Endothelial cell of umbilical vein (primary cell): ENCODE measurements at regions not wholly inside any gene's neighbourhood (a gene's known extent, or its start where the extent isn't known, plus 50 kb on each side); places are given as distances from the start of the nearest gene placed in this dataset.

Experiments
- BruUV-seq: library from RNA; stranded (reverse); fragments of 400-500 nt; replicated peaks from 2 replicates; lab custom pipeline; 2021; lab: Mats Ljungman, UMichigan
- CTCF ChIA-PET: fragments of 300-600, 350-600 bp; sonication (Branson Sonifier 250); formaldehyde crosslinking; loops from one replicate; lab custom pipeline; 2021; ENCODE audit warnings: antibody characterized with exemption, inconsistent platforms; lab: Charles Lee
- POLR2A ChIA-PET: fragments of 300-600, 350-600 bp; sonication (Branson Sonifier 250); formaldehyde crosslinking; loops from one replicate; lab custom pipeline; 2021; ENCODE audit warnings: antibody characterized with exemption, inconsistent platforms; lab: Charles Lee
- DNase-seq: peaks from one replicate; pipeline ENCODE4 v3.0.0-alpha.2; 2011; ENCODE audit warnings: low read depth, low spot score
- FAIRE-seq: peaks from 2 replicates; lab custom pipeline; 2011; peaks lifted over from hg19 to GRCh38; lab: Jason Lieb, UNC
- H2AFZ ChIP-seq: 2 replicates; pipeline ENCODE4 v1.6.0; 2012; ENCODE audit warnings: low read depth, low read length, control low read depth, inconsistent platforms
- H3K27ac ChIP-seq: 2 replicates; pipeline ENCODE4 v1.5.1; 2011; ENCODE audit warnings: low read depth, mild to moderate bottlenecking, control low read depth, low read length, moderate library complexity; ENCODE audit not compliant: insufficient read depth
- H3K27me3 ChIP-seq, 2 experiments: 2 replicates each; pipeline versions ENCODE4 v1.6.0 to v1.6.1; 2011; ENCODE audit warnings: low read length in 2 of 2, mixed read lengths in 1 of 2; ENCODE audit not compliant: control insufficient read depth in 2 of 2, insufficient read depth in 2 of 2
- H3K36me3 ChIP-seq, 2 experiments: 2 replicates in 1 of 2; 3 replicates in 1 of 2; pipeline ENCODE4 v1.5.1; 2011; ENCODE audit warnings: low read length in 2 of 2, mild to moderate bottlenecking in 1 of 2, moderate library complexity in 1 of 2; ENCODE audit not compliant: control insufficient read depth in 2 of 2, insufficient read depth in 2 of 2; ENCODE audit errors: extremely low read depth in 1 of 2
- H3K4me1 ChIP-seq: 3 replicates; pipeline ENCODE4 v1.5.1; 2011; ENCODE audit warnings: mild to moderate bottlenecking, low read length; ENCODE audit not compliant: control insufficient read depth, insufficient read depth; ENCODE audit errors: extremely low read depth
- H3K4me2 ChIP-seq: 2 replicates; pipeline ENCODE4 v1.6.1; 2011; ENCODE audit warnings: low read length, control low read depth, mixed read lengths; ENCODE audit not compliant: insufficient read depth
- H3K4me3 ChIP-seq, 3 experiments: fragments of 200-600 bp in 1 of 3; sonication (generic), shearing (Covaris generic) in 1 of 3; replicated peaks in 1 of 3; 2 replicates each; pipeline ENCODE4 v1.5.1; 2011 to 2016; ENCODE audit warnings: control low read depth in 3 of 3, low read length in 3 of 3, mild to moderate bottlenecking in 2 of 3, inconsistent platforms in 1 of 3, low read depth in 1 of 3, moderate library complexity in 1 of 3; ENCODE audit not compliant: insufficient read depth in 1 of 3
- H3K79me2 ChIP-seq: 2 replicates; pipeline ENCODE4 v1.6.0; 2012; ENCODE audit warnings: low read length, inconsistent platforms; ENCODE audit not compliant: control insufficient read depth, insufficient read depth
- H3K9ac ChIP-seq: replicated peaks from 2 replicates; pipeline ENCODE3; 2011; ENCODE audit warnings: low read length, control low read depth; ENCODE audit not compliant: insufficient read depth; ENCODE audit errors: extremely low read depth
- H3K9me1 ChIP-seq: replicated peaks from 3 replicates; pipeline ENCODE4 v1.6.0; 2011; ENCODE audit warnings: mild to moderate bottlenecking, low read length; ENCODE audit not compliant: control insufficient read depth, insufficient read depth; ENCODE audit errors: extremely low read depth
- H3K9me3 ChIP-seq: replicated peaks from 2 replicates; pipeline ENCODE4 v1.5.1; 2012; ENCODE audit warnings: low read length, inconsistent platforms; ENCODE audit not compliant: control insufficient read depth, insufficient read depth
- H4K20me1 ChIP-seq: replicated peaks from 2 replicates; pipeline ENCODE3; 2011; ENCODE audit warnings: mild to moderate bottlenecking, low read length; ENCODE audit not compliant: control insufficient read depth, insufficient read depth; ENCODE audit errors: extremely low read depth
- EZH2 ChIP-seq: IDR thresholded peaks from 2 replicates; pipeline ENCODE4 v1.6.1; 2012; ENCODE audit warnings: borderline replicate concordance, low read depth, mild to moderate bottlenecking, moderate library complexity, low read length, inconsistent platforms; ENCODE audit not compliant: severe bottlenecking
- FOS ChIP-seq: IDR thresholded peaks from 2 replicates; pipeline ENCODE4 v1.6.1; 2011; ENCODE audit warnings: mild to moderate bottlenecking, low read length, moderate library complexity, borderline replicate concordance; ENCODE audit not compliant: insufficient read depth
- GATA2 ChIP-seq: IDR thresholded peaks from 2 replicates; pipeline ENCODE4 v1.7.0; 2011; ENCODE audit warnings: low read depth, mild to moderate bottlenecking, moderate library complexity, mixed read lengths, low read length; ENCODE audit not compliant: insufficient read length, insufficient read depth
- JUN ChIP-seq: IDR thresholded peaks from 2 replicates; pipeline ENCODE4 v1.6.1; 2011; ENCODE audit warnings: borderline replicate concordance, low read depth; ENCODE audit not compliant: insufficient read length, insufficient read depth
- MYC ChIP-seq: IDR thresholded peaks from one replicate; pipeline ENCODE4 v1.6.1; 2011; ENCODE audit warnings: mild to moderate bottlenecking, low read depth, low read length
- POLR2A ChIP-seq: IDR thresholded peaks from 2 replicates; pipeline ENCODE4 v1.6.1; 2012; ENCODE audit warnings: low read depth, mild to moderate bottlenecking, control low read depth, low read length
- POLR2AphosphoS5 ChIP-seq: IDR thresholded peaks from 2 replicates; pipeline ENCODE4 v1.6.1; 2012; ENCODE audit warnings: low read depth, mild to moderate bottlenecking, control low read depth, low read length, moderate library complexity; ENCODE audit not compliant: insufficient read depth
- dilution Hi-C: fragments of 300-500 bp; cut with MboI; formaldehyde crosslinking; loops from one replicate; pipeline ENCODE4 v1.15.0; 2019; ENCODE audit warnings: low sequenced_read_pairs; ENCODE audit not compliant: extremely low pct_ligation_motif_present
- intact Hi-C: fragments of 100-400 bp; cut with micrococcal nuclease; formaldehyde crosslinking; loops from one replicate; pipeline ENCODE4 v1.10.0; 2022
- TF ChIP-seq, protein P1 (sequence below), 2 donors: IDR thresholded peaks; 1 replicate in 1 of 2; 2 replicates in 1 of 2; pipeline ENCODE4 v1.5.1; 2011; ENCODE audit warnings: low read length in 2 of 2, mild to moderate bottlenecking in 2 of 2, moderate library complexity in 2 of 2, control low read depth in 1 of 2, inconsistent platforms in 1 of 2, low read depth in 1 of 2; ENCODE audit not compliant: insufficient read depth in 1 of 2; ENCODE audit errors: extremely low read depth in 1 of 2
- TF ChIP-seq, protein P2 (sequence below): IDR thresholded peaks from 2 replicates; pipeline ENCODE4 v1.6.1; 2011; ENCODE audit not compliant: insufficient read depth, insufficient read length

GRCh38 chr5:36491856-36492255 lies 114.5 kb upstream of the SLC1A3 start:
- H3K79me2 ChIP-seq, result no peaks in the 10 kb centered on the region
- CTCF ChIA-PET, result interaction anchor here (0.6 to 1.8 kb wide), 5 partner anchors 12 to 199 kb away, joined by 3 to 4 read pairs (median 3); no protein-coding TSS in a partner anchor
- DNase-seq (no peak), FAIRE-seq (no peak)
- H3K27me3 ChIP-seq, result no peaks in the 10 kb centered on the region
- no peaks in the 10 kb centered on the region for H3K36me3 ChIP-seq
- POLR2A ChIA-PET, result no interaction called here
- H2AFZ ChIP-seq, result no peak overlapping the region
- no peaks in the 10 kb centered on the region for H4K20me1 ChIP-seq
- BruUV-seq, result no TSS peak
- dilution Hi-C loops (no loop called here), intact Hi-C loops (no loop called here)
- no peak overlapping the region for H3K27ac ChIP-seq
- TF ChIP-seq POLR2AphosphoS5 (no peak), MYC (no peak), POLR2A (no peak), JUN (no peak), EZH2 (no peak), GATA2 (no peak), FOS (no peak)
- TF ChIP-seq, protein P1, sequence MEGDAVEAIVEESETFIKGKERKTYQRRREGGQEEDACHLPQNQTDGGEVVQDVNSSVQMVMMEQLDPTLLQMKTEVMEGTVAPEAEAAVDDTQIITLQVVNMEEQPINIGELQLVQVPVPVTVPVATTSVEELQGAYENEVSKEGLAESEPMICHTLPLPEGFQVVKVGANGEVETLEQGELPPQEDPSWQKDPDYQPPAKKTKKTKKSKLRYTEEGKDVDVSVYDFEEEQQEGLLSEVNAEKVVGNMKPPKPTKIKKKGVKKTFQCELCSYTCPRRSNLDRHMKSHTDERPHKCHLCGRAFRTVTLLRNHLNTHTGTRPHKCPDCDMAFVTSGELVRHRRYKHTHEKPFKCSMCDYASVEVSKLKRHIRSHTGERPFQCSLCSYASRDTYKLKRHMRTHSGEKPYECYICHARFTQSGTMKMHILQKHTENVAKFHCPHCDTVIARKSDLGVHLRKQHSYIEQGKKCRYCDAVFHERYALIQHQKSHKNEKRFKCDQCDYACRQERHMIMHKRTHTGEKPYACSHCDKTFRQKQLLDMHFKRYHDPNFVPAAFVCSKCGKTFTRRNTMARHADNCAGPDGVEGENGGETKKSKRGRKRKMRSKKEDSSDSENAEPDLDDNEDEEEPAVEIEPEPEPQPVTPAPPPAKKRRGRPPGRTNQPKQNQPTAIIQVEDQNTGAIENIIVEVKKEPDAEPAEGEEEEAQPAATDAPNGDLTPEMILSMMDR (IDR thresholded peaks at IDR 0.05; ENCODE audit: extremely low read depth in 1 of 2, insufficient read depth in 1 of 2, low read depth in 1 of 2, low read length in 2 of 2), result no peak
- TF ChIP-seq, protein P2, sequence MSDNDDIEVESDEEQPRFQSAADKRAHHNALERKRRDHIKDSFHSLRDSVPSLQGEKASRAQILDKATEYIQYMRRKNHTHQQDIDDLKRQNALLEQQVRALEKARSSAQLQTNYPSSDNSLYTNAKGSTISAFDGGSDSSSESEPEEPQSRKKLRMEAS, result no peak
- no peaks in the 10 kb centered on the region for H3K4me1 ChIP-seq
- H3K4me2 ChIP-seq, result no peak overlapping the region
- no peak overlapping the region for H3K4me3 ChIP-seq
- no peak overlapping the region for H3K9ac ChIP-seq
- H3K9me1 ChIP-seq, result no peaks in the 10 kb centered on the region
- H3K9me3 ChIP-seq, result no peaks in the 10 kb centered on the region
